Hematopoietic multipotent progenitor cell (in vitro differentiated cells): ENCODE measurements at regions not wholly inside any gene's neighbourhood (a gene's known extent, or its start where the extent isn't known, plus 50 kb on each side); places are given as distances from the start of the nearest gene placed in this dataset.

Source experiments
- DNase-seq, 3 donors: peaks; one replicate each; pipeline ENCODE4 v3.0.0-alpha.2; 2011 to 2015; ENCODE audit warnings: low read depth in 2 of 3, low spot score in 2 of 3

- DNase-seq: no peak
These were observed 53.1 kb upstream of the SNX9 start for GRCh38 chr6:157769776-157770426.

DNA sequence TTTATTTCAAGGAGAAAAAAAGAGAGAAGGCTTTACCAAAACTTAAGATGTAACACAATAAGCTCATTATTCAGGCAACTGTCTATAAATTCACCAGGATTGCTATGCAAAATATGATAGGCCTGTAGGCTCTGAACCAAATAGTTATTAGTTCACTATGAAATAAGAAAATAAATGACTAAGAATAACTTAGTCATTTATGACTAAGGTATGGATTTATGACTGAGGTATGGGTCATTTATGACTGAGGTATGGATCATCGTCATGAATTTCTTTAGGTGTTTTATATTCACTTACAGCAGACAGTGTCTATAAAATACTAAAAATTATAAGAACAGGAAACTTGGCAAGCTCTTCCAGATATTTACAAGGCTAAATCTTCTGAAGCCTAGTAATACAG is 52.1 kb upstream of the SNX9 start:
- no peak for DNase-seq

DNA sequence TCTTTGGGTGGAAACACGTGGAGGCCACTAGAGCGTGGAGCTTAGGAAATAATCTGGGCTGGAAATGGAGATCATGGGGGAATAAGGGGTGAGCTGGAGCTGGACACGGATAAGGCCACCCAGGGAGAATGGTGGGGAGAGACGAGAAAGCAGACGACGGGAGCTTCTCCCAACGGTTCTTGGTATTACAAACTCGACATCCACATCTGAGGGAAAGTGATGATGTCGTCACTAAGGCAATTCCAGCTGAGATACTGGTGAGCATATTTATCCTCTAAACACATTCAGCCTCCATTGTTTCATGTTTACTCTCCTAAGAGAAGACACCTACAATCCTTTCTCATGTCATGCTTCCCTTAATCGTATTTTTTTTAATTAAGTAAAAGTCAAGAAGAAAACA is 50.2 kb upstream of the SNX9 start:
- DNase-seq: no peak
